IPS DF 6.9 (cell line): ENCODE measurements at regions not wholly inside any gene's neighbourhood (a gene's known extent, or its start where the extent isn't known, plus 50 kb on each side); places are given as distances from the start of the nearest gene placed in this dataset.

Source experiments
- DNase-seq: peaks from one replicate; pipeline ENCODE4 v3.0.0-alpha.2; 2013; ENCODE audit warnings: low read depth, low spot score
- H3K27ac ChIP-seq: one replicate; pipeline ENCODE4 v1.5.1; 2013; ENCODE audit warnings: low read length, control low read depth
- H3K27me3 ChIP-seq: 2 replicates; pipeline ENCODE4 v1.6.1; 2013; ENCODE audit warnings: mild to moderate bottlenecking, low read length; ENCODE audit not compliant: control insufficient read depth, insufficient read depth
- H3K36me3 ChIP-seq: 2 replicates; pipeline ENCODE4 v1.6.1; 2013; ENCODE audit warnings: low read length; ENCODE audit not compliant: control insufficient read depth, insufficient read depth
- H3K4me1 ChIP-seq: 2 replicates; pipeline ENCODE4 v1.6.1; 2013; ENCODE audit warnings: low read length; ENCODE audit not compliant: control insufficient read depth, insufficient read depth
- H3K4me3 ChIP-seq: 2 replicates; pipeline ENCODE4 v1.5.1; 2013; ENCODE audit warnings: mild to moderate bottlenecking, low read length
- H3K9me3 ChIP-seq: 2 replicates; pipeline ENCODE4 v1.6.1; 2013; ENCODE audit warnings: low read length, inconsistent platforms; ENCODE audit not compliant: control insufficient read depth, insufficient read depth
- WGBS: extraction: QIAGEN DNeasy Blood & Tissue Kit; methylation state at CpG from one replicate; pipeline ENCODE4 v1.1.7; 2013; ENCODE audit warnings: mixed read lengths, missing lambda C conversion rate; ENCODE audit not compliant: insufficient read length, insufficient coverage; 5-methylcytosine and 5-hydroxymethylcytosine counted together

GRCh38 chr15:53354874-53355273 lies 404.6 kb downstream of the WDR72 start:
- no peaks in the 10 kb centered on the region for H3K4me1 ChIP-seq
- no peak for DNase-seq
- H3K36me3 ChIP-seq = no peaks in the 10 kb centered on the region
- H3K4me3 ChIP-seq = no peak overlapping the region
- H3K27ac ChIP-seq = no peak overlapping the region
- H3K27me3 ChIP-seq = no peaks in the 10 kb centered on the region
- H3K9me3 ChIP-seq = no peaks in the 10 kb centered on the region

- no CpG with 5 or more reads among the region's 3 CpGs for WGBS
- no peaks in the 10 kb centered on the region for H3K9me3 ChIP-seq
- no peak overlapping the region for H3K27ac ChIP-seq
- no peak overlapping the region for H3K4me3 ChIP-seq
- no peak for DNase-seq
- H3K27me3 ChIP-seq = no peaks in the 10 kb centered on the region
- no peaks in the 10 kb centered on the region for H3K36me3 ChIP-seq
- H3K4me1 ChIP-seq = no peaks in the 10 kb centered on the region
Observed at GRCh38 chr15:53351373-53351772, 408.1 kb downstream of the WDR72 start.

GRCh38 chr15:53346583-53346982 lies 412.9 kb downstream of the WDR72 start:
- Histone ChIP-seq H3K36me3 (no peaks in the 10 kb centered on the region), H3K9me3 (no peaks in the 10 kb centered on the region), H3K27ac (no peak overlapping the region), H3K4me3 (no peak overlapping the region), H3K27me3 (no peaks in the 10 kb centered on the region), H3K4me1 (no peaks in the 10 kb centered on the region; the same call in 1 of the 2 replicates)
- DNase-seq = no peak
- no CpG with 5 or more reads among the region's 3 CpGs for WGBS

GRCh38 chr15:53331328-53332190 lies 427.9 kb downstream of the WDR72 start:
- H3K9me3 ChIP-seq = no peaks in the 10 kb centered on the region
- no peaks in the 10 kb centered on the region for H3K4me1 ChIP-seq
- H3K27me3 ChIP-seq = no peaks in the 10 kb centered on the region
- no peaks in the 10 kb centered on the region for H3K36me3 ChIP-seq
- no CpG with 5 or more reads among the region's 3 CpGs for WGBS
- no peak overlapping the region for H3K4me3 ChIP-seq
- no peak for DNase-seq
- H3K27ac ChIP-seq = no peak overlapping the region

GRCh38 chr15:53328341-53328740 lies 431.1 kb downstream of the WDR72 start:
- WGBS = no CpG with 5 or more reads among the region's 1 CpG
- no peak for DNase-seq
- H3K27ac ChIP-seq = no peak overlapping the region
- no peaks in the 10 kb centered on the region for H3K27me3 ChIP-seq
- H3K9me3 ChIP-seq = no peaks in the 10 kb centered on the region
- H3K36me3 ChIP-seq = no peaks in the 10 kb centered on the region
- H3K4me3 ChIP-seq = no peak overlapping the region
- no peaks in the 10 kb centered on the region for H3K4me1 ChIP-seq

- H3K27me3 ChIP-seq = no peaks in the 10 kb centered on the region
- H3K4me3 ChIP-seq = no peak overlapping the region
- H3K9me3 ChIP-seq = no peaks in the 10 kb centered on the region
- no peak overlapping the region for H3K27ac ChIP-seq
- no peak for DNase-seq
- WGBS = no CpG with 5 or more reads among the region's 7 CpGs
- no peaks in the 10 kb centered on the region; the same call in 1 of the 2 replicates for H3K4me1 ChIP-seq
- H3K36me3 ChIP-seq = no peaks in the 10 kb centered on the region
Observed at GRCh38 chr15:53324061-53324460, 435.4 kb downstream of the WDR72 start.

GRCh38 chr15:53323191-53323590 lies 436.3 kb downstream of the WDR72 start:
- WGBS = no CpG with 5 or more reads among the region's 3 CpGs
- no peaks in the 10 kb centered on the region; the same call in 1 of the 2 replicates for H3K4me1 ChIP-seq
- no peak overlapping the region for H3K27ac ChIP-seq
- no peak overlapping the region for H3K4me3 ChIP-seq
- H3K36me3 ChIP-seq = no peaks in the 10 kb centered on the region
- H3K27me3 ChIP-seq = no peaks in the 10 kb centered on the region
- no peaks in the 10 kb centered on the region for H3K9me3 ChIP-seq
- no peak for DNase-seq

GRCh38 chr15:53320816-53321215 lies 438.6 kb downstream of the WDR72 start:
- Histone ChIP-seq H3K27ac (no peak overlapping the region), H3K4me3 (no peak overlapping the region), H3K9me3 (no peaks in the 10 kb centered on the region), H3K36me3 (no peaks in the 10 kb centered on the region), H3K27me3 (no peaks in the 10 kb centered on the region), H3K4me1 (no peaks in the 10 kb centered on the region; the same call in 1 of the 2 replicates)
- no peak for DNase-seq
- WGBS = no CpG with 5 or more reads among the region's 5 CpGs

GRCh38 chr15:53312707-53313106 lies 446.8 kb downstream of the WDR72 start:
- no CpG with 5 or more reads among the region's 3 CpGs for WGBS
- no peak overlapping the region for H3K27ac ChIP-seq
- H3K9me3 ChIP-seq = no peaks in the 10 kb centered on the region
- no peaks in the 10 kb centered on the region for H3K36me3 ChIP-seq
- H3K4me1 ChIP-seq = peaks cover 4% of the 10 kb centered on the region
- no peak overlapping the region for H3K4me3 ChIP-seq
- H3K27me3 ChIP-seq = no peaks in the 10 kb centered on the region
- DNase-seq = no peak

- H3K4me3 ChIP-seq = no peak overlapping the region
- H3K27me3 ChIP-seq = no peaks in the 10 kb centered on the region
- no peaks in the 10 kb centered on the region for H3K36me3 ChIP-seq
- no peak for DNase-seq
- H3K9me3 ChIP-seq = no peaks in the 10 kb centered on the region
- H3K4me1 ChIP-seq = peaks cover 5% of the 10 kb centered on the region
- no peak overlapping the region for H3K27ac ChIP-seq
- no CpG with 5 or more reads among the region's 1 CpG for WGBS
Observed at GRCh38 chr15:53310709-53311108, 448.8 kb downstream of the WDR72 start.
